Endothelial cell (in vitro differentiated cells): ENCODE measurements at regions not wholly inside any gene's neighbourhood (a gene's known extent, or its start where the extent isn't known, plus 50 kb on each side); places are given as distances from the start of the nearest gene placed in this dataset.

Source experiments
- DNase-seq: peaks from one replicate; pipeline ENCODE4 v3.0.0; 2021; ENCODE audit warnings: low spot score
- H3K27ac Mint-ChIP-seq: one replicate; pipeline ENCODE4 v1.8.0; 2021; ENCODE audit warnings: mixed read lengths, inconsistent platforms; ENCODE audit not compliant: unreplicated experiment
- H3K27me3 Mint-ChIP-seq: one replicate; pipeline ENCODE4 v1.8.0; 2021; ENCODE audit warnings: mild to moderate bottlenecking, moderate library complexity, mixed read lengths, inconsistent platforms; ENCODE audit not compliant: unreplicated experiment
- H3K36me3 Mint-ChIP-seq: one replicate; pipeline ENCODE4 v1.8.0; 2021; ENCODE audit warnings: mild to moderate bottlenecking, low read depth, mixed read lengths, inconsistent platforms; ENCODE audit not compliant: unreplicated experiment
- H3K4me1 Mint-ChIP-seq: one replicate; pipeline ENCODE4 v1.8.0; 2021; ENCODE audit warnings: mild to moderate bottlenecking, mixed read lengths, inconsistent platforms; ENCODE audit not compliant: unreplicated experiment
- H3K4me3 Mint-ChIP-seq: one replicate; pipeline ENCODE4 v1.8.0; 2021; ENCODE audit warnings: mild to moderate bottlenecking, mixed read lengths, inconsistent platforms; ENCODE audit not compliant: unreplicated experiment
- H3K9me3 Mint-ChIP-seq: one replicate; pipeline ENCODE4 v1.8.0; 2021; ENCODE audit warnings: mixed read lengths, inconsistent platforms; ENCODE audit not compliant: unreplicated experiment
- TF ChIP-seq, protein P1 (sequence below): fragments of 200-600 bp; sonication (generic); IDR thresholded peaks from one replicate; pipeline ENCODE4 v1.5.0; 2021; ENCODE audit warnings: antibody characterized with exemption; ENCODE audit not compliant: unreplicated experiment

DNA sequence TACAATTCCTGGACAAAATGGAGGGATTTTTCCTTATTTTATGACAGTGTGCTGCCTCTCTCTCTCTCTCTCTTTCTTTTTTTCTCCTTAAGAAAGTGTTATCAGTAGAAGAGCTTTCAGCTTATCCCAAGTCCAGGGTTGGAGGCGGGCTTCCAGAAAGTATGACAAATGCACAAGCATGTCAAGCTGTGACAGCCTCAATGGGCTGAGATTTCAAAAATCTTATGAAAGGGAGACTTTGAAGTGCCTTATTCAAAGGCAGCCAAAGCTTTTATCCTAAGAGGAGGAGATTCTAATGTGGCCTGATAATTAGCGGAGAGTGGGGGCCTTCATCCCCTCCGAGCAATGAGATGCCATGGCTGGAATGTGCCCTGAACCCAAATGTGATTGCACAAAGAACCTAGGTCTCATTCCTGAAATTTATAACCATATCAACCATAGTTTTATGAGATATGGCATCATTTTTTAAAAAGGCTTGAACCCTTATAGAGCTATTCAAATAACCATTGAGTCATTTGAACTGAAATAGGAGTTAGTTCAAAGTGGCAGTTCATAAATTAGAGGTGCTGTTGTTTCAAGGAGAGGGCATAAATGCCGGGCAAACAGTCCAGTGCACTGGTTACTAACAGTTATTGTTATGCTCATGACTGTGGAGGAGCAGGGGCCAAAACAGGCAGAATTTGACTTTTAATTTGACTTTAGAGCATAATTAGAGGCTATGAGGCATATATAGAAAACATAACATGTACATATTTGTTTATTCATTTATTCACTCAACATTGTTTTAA, 261.6 kb upstream of the THRB start:
- H3K4me1 Mint-ChIP-seq = peaks cover 7% of the 10 kb centered on the region
- TF ChIP-seq, protein P1, sequence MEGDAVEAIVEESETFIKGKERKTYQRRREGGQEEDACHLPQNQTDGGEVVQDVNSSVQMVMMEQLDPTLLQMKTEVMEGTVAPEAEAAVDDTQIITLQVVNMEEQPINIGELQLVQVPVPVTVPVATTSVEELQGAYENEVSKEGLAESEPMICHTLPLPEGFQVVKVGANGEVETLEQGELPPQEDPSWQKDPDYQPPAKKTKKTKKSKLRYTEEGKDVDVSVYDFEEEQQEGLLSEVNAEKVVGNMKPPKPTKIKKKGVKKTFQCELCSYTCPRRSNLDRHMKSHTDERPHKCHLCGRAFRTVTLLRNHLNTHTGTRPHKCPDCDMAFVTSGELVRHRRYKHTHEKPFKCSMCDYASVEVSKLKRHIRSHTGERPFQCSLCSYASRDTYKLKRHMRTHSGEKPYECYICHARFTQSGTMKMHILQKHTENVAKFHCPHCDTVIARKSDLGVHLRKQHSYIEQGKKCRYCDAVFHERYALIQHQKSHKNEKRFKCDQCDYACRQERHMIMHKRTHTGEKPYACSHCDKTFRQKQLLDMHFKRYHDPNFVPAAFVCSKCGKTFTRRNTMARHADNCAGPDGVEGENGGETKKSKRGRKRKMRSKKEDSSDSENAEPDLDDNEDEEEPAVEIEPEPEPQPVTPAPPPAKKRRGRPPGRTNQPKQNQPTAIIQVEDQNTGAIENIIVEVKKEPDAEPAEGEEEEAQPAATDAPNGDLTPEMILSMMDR = no peak
- H3K27ac Mint-ChIP-seq = no peak overlapping the region
- no peaks in the 10 kb centered on the region for H3K36me3 Mint-ChIP-seq
- H3K4me3 Mint-ChIP-seq = no peak overlapping the region
- DNase-seq = no peak
- H3K27me3 Mint-ChIP-seq = peaks cover 1% of the 10 kb centered on the region
- H3K9me3 Mint-ChIP-seq = no peaks in the 10 kb centered on the region

DNA sequence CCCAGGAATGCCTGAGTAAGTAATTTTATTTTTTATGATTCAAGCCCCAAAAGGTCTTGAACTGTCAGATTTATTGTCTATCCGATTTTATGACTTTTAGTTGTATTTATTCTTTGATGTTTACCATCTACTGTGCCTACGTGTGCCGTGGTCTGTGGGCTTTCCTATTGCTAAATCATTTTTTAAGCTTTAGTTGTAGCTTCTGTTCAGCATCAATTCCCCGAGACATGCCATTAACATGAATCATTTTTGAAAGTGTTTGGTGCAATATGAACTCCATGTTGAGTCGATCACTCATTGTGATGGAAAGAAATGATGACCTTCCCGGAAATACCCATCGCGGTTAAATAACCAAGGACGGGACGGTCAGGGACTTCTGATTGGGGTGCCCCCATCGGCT, 268.7 kb upstream of the THRB start:
- H3K4me1 Mint-ChIP-seq = no peaks in the 10 kb centered on the region
- H3K36me3 Mint-ChIP-seq = no peaks in the 10 kb centered on the region
- no peak for DNase-seq
- H3K27me3 Mint-ChIP-seq = no peaks in the 10 kb centered on the region
- no peak overlapping the region for H3K27ac Mint-ChIP-seq
- no peaks in the 10 kb centered on the region for H3K9me3 Mint-ChIP-seq
- H3K4me3 Mint-ChIP-seq = no peak overlapping the region
- TF ChIP-seq, protein P1 = no peak

DNA sequence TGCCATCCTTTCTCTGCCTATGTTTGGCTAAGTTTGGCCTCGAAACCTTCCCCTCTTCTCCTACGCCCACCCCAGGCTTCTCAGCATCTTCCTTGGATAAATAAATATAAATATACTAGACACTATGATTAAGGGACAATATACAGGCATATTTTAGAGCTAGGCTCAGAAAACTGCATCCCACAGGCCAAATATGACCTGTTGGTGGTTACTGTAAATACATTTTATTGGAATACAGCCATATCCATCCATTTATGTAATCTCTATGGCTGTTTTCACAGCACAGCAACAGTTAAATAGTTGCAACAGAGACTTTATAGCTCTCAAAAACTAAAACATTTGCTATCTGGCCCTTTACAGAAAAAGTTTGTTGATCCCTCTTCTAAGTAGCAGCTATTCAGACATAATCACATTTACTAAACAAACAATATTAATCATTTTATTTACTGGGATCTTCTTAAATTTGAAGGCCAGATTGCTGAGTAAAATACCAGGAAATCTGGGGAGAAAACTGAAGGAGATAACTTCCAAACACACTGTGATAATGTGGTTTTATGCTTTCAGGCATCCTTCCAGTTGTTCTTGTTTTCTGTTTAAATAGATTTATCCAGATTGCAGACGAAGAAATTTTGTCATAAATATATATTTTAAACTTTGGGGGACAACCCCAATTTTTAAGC, 269.7 kb upstream of the THRB start:
- no peaks in the 10 kb centered on the region for H3K4me1 Mint-ChIP-seq

DNA sequence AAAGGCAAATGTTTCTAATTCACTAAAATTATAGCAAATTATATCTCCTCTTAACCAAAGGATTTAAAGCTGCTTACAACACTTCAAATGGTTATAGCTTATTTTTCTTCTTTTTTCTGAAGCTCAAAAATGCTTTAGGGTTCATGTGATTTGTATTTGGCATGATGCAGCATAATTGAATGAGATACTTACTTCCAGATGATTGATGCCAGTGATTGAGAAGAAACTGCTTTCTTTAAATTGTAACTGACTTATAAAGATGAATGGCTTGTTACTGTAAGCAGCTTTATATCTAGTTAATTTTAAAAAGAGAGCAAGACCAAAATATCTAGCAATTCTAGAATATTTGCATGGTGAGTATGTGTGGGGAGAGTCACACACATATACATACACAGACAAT, 270.7 kb upstream of the THRB start:
- no peak for DNase-seq
- H3K4me1 Mint-ChIP-seq = no peaks in the 10 kb centered on the region
- H3K9me3 Mint-ChIP-seq = no peaks in the 10 kb centered on the region
- H3K4me3 Mint-ChIP-seq = no peak overlapping the region
- TF ChIP-seq, protein P1 = no peak
- no peaks in the 10 kb centered on the region for H3K36me3 Mint-ChIP-seq
- no peak overlapping the region for H3K27ac Mint-ChIP-seq
- no peaks in the 10 kb centered on the region for H3K27me3 Mint-ChIP-seq

More for the DNA sequence above, 269.7 kb upstream of the THRB start:
- DNase-seq = no peak
- TF ChIP-seq, protein P1 = no peak
- Mint-ChIP-seq H3K27me3 (no peaks in the 10 kb centered on the region), H3K36me3 (no peaks in the 10 kb centered on the region), H3K27ac (no peak overlapping the region), H3K9me3 (no peaks in the 10 kb centered on the region), H3K4me3 (no peak overlapping the region)

DNA sequence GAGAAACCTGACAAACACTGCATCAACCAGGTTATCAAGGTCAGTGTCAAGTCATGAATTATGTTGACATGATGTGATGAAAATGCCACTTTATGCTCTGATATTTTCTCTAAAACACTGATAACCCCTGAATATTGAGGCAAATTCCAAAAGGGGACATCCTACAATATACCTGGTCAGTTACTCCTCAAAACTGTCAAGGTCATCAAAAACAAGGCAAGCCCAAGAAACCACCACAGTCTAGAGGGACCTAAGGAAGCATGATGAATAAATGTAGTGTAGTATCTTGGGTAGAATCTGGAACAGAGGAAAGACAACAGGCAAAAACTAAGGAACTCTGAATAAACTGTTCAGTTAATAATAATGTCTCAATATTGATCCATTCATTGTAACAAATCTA, 275.3 kb upstream of the THRB start:
- H3K27me3 Mint-ChIP-seq = no peaks in the 10 kb centered on the region
- no peaks in the 10 kb centered on the region for H3K9me3 Mint-ChIP-seq
- H3K4me3 Mint-ChIP-seq = no peak overlapping the region
- TF ChIP-seq, protein P1 = no peak
- H3K36me3 Mint-ChIP-seq = no peaks in the 10 kb centered on the region
- no peak overlapping the region for H3K27ac Mint-ChIP-seq
- H3K4me1 Mint-ChIP-seq = peaks cover 4% of the 10 kb centered on the region
- no peak for DNase-seq
